HEK293 (cell line): ENCODE measurements at regions not wholly inside any gene's neighbourhood (a gene's known extent, or its start where the extent isn't known, plus 50 kb on each side); places are given as distances from the start of the nearest gene placed in this dataset.

Experiments
- CTCF ChIA-PET: fragments of 350-600 bp; formaldehyde crosslinking; extraction: SDS; loops from one replicate; lab custom pipeline; 2021; ENCODE audit warnings: antibody characterized with exemption; lab: Yijun Ruan, JAX
- POLR2A ChIA-PET: fragments of 300-600 bp; formaldehyde crosslinking; extraction: SDS; loops from one replicate; lab custom pipeline; 2020; ENCODE audit warnings: antibody characterized with exemption, inconsistent platforms; lab: Yijun Ruan, JAX
- H3K27ac ChIP-seq: fragments of 200-500 bp; sonication (Bioruptor generic); 2 replicates; pipeline ENCODE4 v1.5.1; 2014; ENCODE audit warnings: low read depth, low read length, control low read depth, inconsistent platforms; ENCODE audit errors: extremely low read depth
- H3K36me3 ChIP-seq, 2 experiments: fragments of 200-500 bp in 1 of 2; sonication (Bioruptor generic) in 1 of 2; 1 replicate in 1 of 2; 2 replicates in 1 of 2; pipeline ENCODE4 v1.5.1; 2014 to 2017; ENCODE audit warnings: inconsistent platforms in 2 of 2, low read length in 2 of 2; ENCODE audit not compliant: control insufficient read depth in 2 of 2, insufficient read depth in 1 of 2
- H3K4me1 ChIP-seq: fragments of 200-500 bp; sonication (Bioruptor generic); 2 replicates; pipeline ENCODE4 v1.5.1; 2014; ENCODE audit warnings: mild to moderate bottlenecking, low read length, inconsistent platforms; ENCODE audit not compliant: control insufficient read depth, insufficient read depth
- H3K4me3 ChIP-seq: 2 replicates; pipeline ENCODE4 v1.5.1; 2011; ENCODE audit warnings: low read depth, mild to moderate bottlenecking, control low read depth, low read length, moderate library complexity
- H3K9me3 ChIP-seq: fragments of 200-500 bp; sonication (Bioruptor generic); 2 replicates; pipeline ENCODE4 v1.5.1; 2014; ENCODE audit warnings: low read depth, low read length, inconsistent platforms; ENCODE audit not compliant: control insufficient read depth, insufficient read depth
- HOXC10 ChIP-seq: sonication (generic); formaldehyde crosslinking; IDR thresholded peaks from 2 replicates; pipeline ENCODE4 v1.8.1; 2023; ENCODE audit warnings: mild to moderate bottlenecking, missing genetic modification reagents
- IKZF3 ChIP-seq: fragments of 450-650 bp; IDR thresholded peaks from 2 replicates; pipeline ENCODE4 v1.5.0; 2018; ENCODE audit warnings: missing biosample characterization, mild to moderate bottlenecking, missing genetic modification characterization, moderate library complexity
- KLF16 ChIP-seq: fragments of 450-650 bp; formaldehyde crosslinking; IDR thresholded peaks from 2 replicates; pipeline ENCODE4 v1.5.1; 2017; ENCODE audit warnings: missing biosample characterization, missing genetic modification characterization
- MEIS1 ChIP-seq: sonication (generic); formaldehyde crosslinking; IDR thresholded peaks from 2 replicates; pipeline ENCODE4 v1.8.1; 2022; ENCODE audit warnings: missing genetic modification reagents, mild to moderate bottlenecking, borderline replicate concordance
- PRDM10 ChIP-seq: fragments of 450-650 bp; formaldehyde crosslinking; IDR thresholded peaks from 2 replicates; pipeline ENCODE4 v1.5.1; 2016; ENCODE audit warnings: missing biosample characterization, missing genetic modification characterization
- ZFP69B ChIP-seq: fragments of 450-650 bp; formaldehyde crosslinking; IDR thresholded peaks from 2 replicates; pipeline ENCODE4 v1.5.1; 2016; ENCODE audit warnings: missing biosample characterization, missing genetic modification characterization
- ZNF10 ChIP-seq: fragments of 450-650 bp; formaldehyde crosslinking; IDR thresholded peaks from 2 replicates; pipeline ENCODE4 v1.5.1; 2017; ENCODE audit warnings: missing biosample characterization, missing genetic modification characterization
- ZNF239 ChIP-seq: fragments of 450-650 bp; formaldehyde crosslinking; IDR thresholded peaks from 2 replicates; pipeline ENCODE4 v1.5.1; 2016; ENCODE audit warnings: missing biosample characterization, missing genetic modification characterization
- ZNF274 ChIP-seq, 2 experiments: fragments of 200-500 bp in 1 of 2; fragments of 450-650 bp in 1 of 2; sonication (Bioruptor generic) in 1 of 2; formaldehyde crosslinking in 1 of 2; IDR thresholded peaks; 2 replicates each; pipeline versions ENCODE4 v1.5.1 to v1.6.1; 2014 to 2016; ENCODE audit warnings: borderline replicate concordance in 1 of 2, inconsistent platforms in 1 of 2, low read length in 1 of 2, missing biosample characterization in 1 of 2, missing genetic modification characterization in 1 of 2
- ZNF311 ChIP-seq: fragments of 450-650 bp; formaldehyde crosslinking; IDR thresholded peaks from 2 replicates; pipeline ENCODE4 v1.5.1; 2017; ENCODE audit warnings: missing biosample characterization, missing genetic modification characterization, borderline replicate concordance
- ZNF391 ChIP-seq: fragments of 450-650 bp; formaldehyde crosslinking; IDR thresholded peaks from 2 replicates; pipeline ENCODE4 v1.5.1; 2016; ENCODE audit warnings: low read depth, missing biosample characterization, missing genetic modification characterization, borderline replicate concordance
- ZNF530 ChIP-seq: fragments of 450-650 bp; formaldehyde crosslinking; IDR thresholded peaks from 2 replicates; pipeline ENCODE4 v1.5.1; 2016; ENCODE audit warnings: low read depth, missing biosample characterization, missing genetic modification characterization
- ZNF555 ChIP-seq: fragments of 450-650 bp; formaldehyde crosslinking; conservative IDR thresholded peaks from 2 replicates; pipeline ENCODE4 v1.5.1; 2017; ENCODE audit warnings: missing biosample characterization, mild to moderate bottlenecking, missing genetic modification characterization, inconsistent platforms
- ZNF571 ChIP-seq: fragments of 450-650 bp; formaldehyde crosslinking; IDR thresholded peaks from 2 replicates; pipeline ENCODE4 v1.5.0; 2017; ENCODE audit warnings: missing biosample characterization, missing genetic modification characterization
- ZNF623 ChIP-seq: fragments of 450-650 bp; formaldehyde crosslinking; IDR thresholded peaks from 2 replicates; pipeline ENCODE4 v1.5.1; 2016; ENCODE audit warnings: missing biosample characterization, missing genetic modification characterization
- ZNF624 ChIP-seq: fragments of 450-650 bp; formaldehyde crosslinking; IDR thresholded peaks from 2 replicates; pipeline ENCODE4 v1.5.1; 2017; ENCODE audit warnings: missing biosample characterization, missing genetic modification characterization
- ZNF626 ChIP-seq: fragments of 450-650 bp; sonication (Bioruptor Pico); formaldehyde crosslinking; IDR thresholded peaks from 2 replicates; pipeline ENCODE4 v1.5.1; 2018; ENCODE audit warnings: missing biosample characterization, missing genetic modification characterization, inconsistent platforms
- ZNF707 ChIP-seq: fragments of 450-650 bp; formaldehyde crosslinking; IDR thresholded peaks from 2 replicates; pipeline ENCODE4 v1.5.1; 2016; ENCODE audit warnings: missing biosample characterization, missing genetic modification characterization
- ZNF747 ChIP-seq: fragments of 450-650 bp; formaldehyde crosslinking; IDR thresholded peaks from 2 replicates; pipeline ENCODE4 v1.5.1; 2016; ENCODE audit warnings: missing biosample characterization, missing genetic modification characterization
- ZNF837 ChIP-seq: fragments of 450-650 bp; formaldehyde crosslinking; IDR thresholded peaks from 2 replicates; pipeline ENCODE4 v1.5.1; 2016; ENCODE audit warnings: missing biosample characterization, missing genetic modification characterization
- ZNF843 ChIP-seq: fragments of 450-650 bp; formaldehyde crosslinking; IDR thresholded peaks from 2 replicates; pipeline ENCODE4 v1.5.1; 2016; ENCODE audit warnings: missing biosample characterization, missing genetic modification characterization
- ZSCAN16 ChIP-seq: fragments of 450-650 bp; formaldehyde crosslinking; IDR thresholded peaks from 2 replicates; pipeline ENCODE4 v1.5.1; 2016; ENCODE audit warnings: missing biosample characterization, missing genetic modification characterization
- ZSCAN30 ChIP-seq: fragments of 450-650 bp; IDR thresholded peaks from 2 replicates; pipeline ENCODE4 v1.5.1; 2018; ENCODE audit warnings: missing biosample characterization, mild to moderate bottlenecking, missing genetic modification characterization, moderate library complexity
- ZSCAN4 ChIP-seq: fragments of 450-650 bp; formaldehyde crosslinking; IDR thresholded peaks from 2 replicates; pipeline ENCODE4 v1.5.1; 2017; ENCODE audit warnings: missing biosample characterization, missing genetic modification characterization
- TF ChIP-seq, protein P1 (sequence below): fragments of 450-650 bp; formaldehyde crosslinking; IDR thresholded peaks from 2 replicates; pipeline ENCODE4 v1.5.1; 2016; ENCODE audit warnings: missing biosample characterization, missing genetic modification characterization
- TF ChIP-seq, protein P2 (sequence below): fragments of 450-650 bp; formaldehyde crosslinking; IDR thresholded peaks from 2 replicates; pipeline ENCODE4 v1.5.1; 2016; ENCODE audit warnings: missing biosample characterization, missing genetic modification characterization, low read depth
- TF ChIP-seq, protein P3 (sequence below): fragments of 450-650 bp; formaldehyde crosslinking; IDR thresholded peaks from 2 replicates; pipeline ENCODE4 v1.5.1; 2016; ENCODE audit warnings: missing biosample characterization, missing genetic modification characterization, low read depth

- Histone ChIP-seq H3K27ac (no peak overlapping the region), H3K36me3 (no peaks in the 10 kb centered on the region), H3K9me3 (no peaks in the 10 kb centered on the region), H3K4me1 (no peaks in the 10 kb centered on the region), H3K4me3 (no peak overlapping the region)
- CTCF ChIA-PET = interaction anchor here (0.6 kb wide), 1 partner anchor 361 kb away, joined by 3 read pairs; no protein-coding TSS in a partner anchor
- POLR2A ChIA-PET = no interaction called here
- TF ChIP-seq ZNF837 (no peak), ZNF311 (no peak), ZSCAN16 (tag by site-specific recombination) (no peak), HOXC10 (CRISPR knock-in tag) (no peak), ZNF10 (tag by site-specific recombination) (no peak), ZNF707 (tag by site-specific recombination) (no peak), MEIS1 (CRISPR knock-in tag) (no peak), ZNF571 (tag by site-specific recombination) (no peak), ZNF555 (tag by site-specific recombination) (no peak), ZNF624 (no peak), ZNF239 (tag by site-specific recombination) (no peak), ZFP69B (tag by site-specific recombination) (no peak), ZNF843 (tag by site-specific recombination) (no peak), ZNF530 (tag by site-specific recombination) (no peak), IKZF3 (tag by site-specific recombination) (no peak), PRDM10 (tag by site-specific recombination) (no peak), ZSCAN30 (no peak), ZNF623 (tag by site-specific recombination) (no peak), ZNF274 (IDR thresholded peaks at IDR 0.05; ENCODE audit: low read length) (no peak), ZNF274 (tag by site-specific recombination; IDR thresholded peaks at IDR 0.05; ENCODE audit: borderline replicate concordance) (no peak)
- TF ChIP-seq, protein P1, sequence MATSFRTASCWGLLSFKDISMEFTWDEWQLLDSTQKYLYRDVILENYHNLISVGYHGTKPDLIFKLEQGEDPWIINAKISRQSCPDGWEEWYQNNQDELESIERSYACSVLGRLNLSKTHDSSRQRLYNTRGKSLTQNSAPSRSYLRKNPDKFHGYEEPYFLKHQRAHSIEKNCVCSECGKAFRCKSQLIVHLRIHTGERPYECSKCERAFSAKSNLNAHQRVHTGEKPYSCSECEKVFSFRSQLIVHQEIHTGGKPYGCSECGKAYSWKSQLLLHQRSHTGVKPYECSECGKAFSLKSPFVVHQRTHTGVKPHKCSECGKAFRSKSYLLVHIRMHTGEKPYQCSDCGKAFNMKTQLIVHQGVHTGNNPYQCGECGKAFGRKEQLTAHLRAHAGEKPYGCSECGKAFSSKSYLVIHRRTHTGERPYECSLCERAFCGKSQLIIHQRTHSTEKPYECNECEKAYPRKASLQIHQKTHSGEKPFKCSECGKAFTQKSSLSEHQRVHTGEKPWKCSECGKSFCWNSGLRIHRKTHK (tag by site-specific recombination) = no peak
- TF ChIP-seq, all 188 proteins: peak for 0
These were observed 138.4 kb upstream of the FOXA2 start for GRCh38 chr20:22722811-22723210.

GRCh38 chr20:22723659-22724058, 139.3 kb upstream of the FOXA2 start:
- Histone ChIP-seq H3K9me3 (no peaks in the 10 kb centered on the region), H3K4me3 (no peak overlapping the region), H3K36me3 (no peaks in the 10 kb centered on the region), H3K27ac (no peak overlapping the region), H3K4me1 (no peaks in the 10 kb centered on the region)
- POLR2A ChIA-PET = no interaction called here
- CTCF ChIA-PET = interaction anchor here (0.6 to 1.9 kb wide), 7 partner anchors 12 to 385 kb away, joined by 3 to 10 read pairs (median 3); no protein-coding TSS in a partner anchor
- TF ChIP-seq ZNF626 (tag by site-specific recombination) (no peak), ZNF747 (tag by site-specific recombination) (no peak), ZSCAN4 (tag by site-specific recombination) (no peak), KLF16 (tag by site-specific recombination) (no peak), ZNF391 (tag by site-specific recombination) (no peak)
- TF ChIP-seq, protein P2, sequence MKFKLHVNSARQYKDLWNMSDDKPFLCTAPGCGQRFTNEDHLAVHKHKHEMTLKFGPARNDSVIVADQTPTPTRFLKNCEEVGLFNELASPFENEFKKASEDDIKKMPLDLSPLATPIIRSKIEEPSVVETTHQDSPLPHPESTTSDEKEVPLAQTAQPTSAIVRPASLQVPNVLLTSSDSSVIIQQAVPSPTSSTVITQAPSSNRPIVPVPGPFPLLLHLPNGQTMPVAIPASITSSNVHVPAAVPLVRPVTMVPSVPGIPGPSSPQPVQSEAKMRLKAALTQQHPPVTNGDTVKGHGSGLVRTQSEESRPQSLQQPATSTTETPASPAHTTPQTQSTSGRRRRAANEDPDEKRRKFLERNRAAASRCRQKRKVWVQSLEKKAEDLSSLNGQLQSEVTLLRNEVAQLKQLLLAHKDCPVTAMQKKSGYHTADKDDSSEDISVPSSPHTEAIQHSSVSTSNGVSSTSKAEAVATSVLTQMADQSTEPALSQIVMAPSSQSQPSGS (tag by site-specific recombination) = no peak
- TF ChIP-seq, protein P3, sequence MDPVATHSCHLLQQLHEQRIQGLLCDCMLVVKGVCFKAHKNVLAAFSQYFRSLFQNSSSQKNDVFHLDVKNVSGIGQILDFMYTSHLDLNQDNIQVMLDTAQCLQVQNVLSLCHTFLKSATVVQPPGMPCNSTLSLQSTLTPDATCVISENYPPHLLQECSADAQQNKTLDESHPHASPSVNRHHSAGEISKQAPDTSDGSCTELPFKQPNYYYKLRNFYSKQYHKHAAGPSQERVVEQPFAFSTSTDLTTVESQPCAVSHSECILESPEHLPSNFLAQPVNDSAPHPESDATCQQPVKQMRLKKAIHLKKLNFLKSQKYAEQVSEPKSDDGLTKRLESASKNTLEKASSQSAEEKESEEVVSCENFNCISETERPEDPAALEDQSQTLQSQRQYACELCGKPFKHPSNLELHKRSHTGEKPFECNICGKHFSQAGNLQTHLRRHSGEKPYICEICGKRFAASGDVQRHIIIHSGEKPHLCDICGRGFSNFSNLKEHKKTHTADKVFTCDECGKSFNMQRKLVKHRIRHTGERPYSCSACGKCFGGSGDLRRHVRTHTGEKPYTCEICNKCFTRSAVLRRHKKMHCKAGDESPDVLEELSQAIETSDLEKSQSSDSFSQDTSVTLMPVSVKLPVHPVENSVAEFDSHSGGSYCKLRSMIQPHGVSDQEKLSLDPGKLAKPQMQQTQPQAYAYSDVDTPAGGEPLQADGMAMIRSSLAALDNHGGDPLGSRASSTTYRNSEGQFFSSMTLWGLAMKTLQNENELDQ = no peak
